Kidney (tissue), 13 donors: ENCODE measurements at regions not wholly inside any gene's neighbourhood (a gene's known extent, or its start where the extent isn't known, plus 50 kb on each side); places are given as distances from the start of the nearest gene placed in this dataset.

ENCODE experiments used
- DNase-seq, 5 donors: peaks; one replicate each; pipeline ENCODE4 v3.0.0-alpha.2; 2013 to 2020
- FAIRE-seq: peaks from 2 replicates; lab custom pipeline; 2012; peaks lifted over from hg19 to GRCh38; lab: Jason Lieb, UNC
- H3K27ac ChIP-seq, 2 donors: one replicate each; pipeline ENCODE4 v1.7.0; 2013; ENCODE audit warnings: low read depth in 2 of 2, low read length in 2 of 2, inconsistent platforms in 1 of 2
- H3K27me3 ChIP-seq: one replicate; pipeline ENCODE4 v1.7.1; 2013; ENCODE audit warnings: low read length, inconsistent platforms; ENCODE audit not compliant: control insufficient read depth, insufficient read depth
- H3K36me3 ChIP-seq, 3 donors: one replicate each; pipeline versions ENCODE4 v1.7.0 to v1.7.1; 2013; ENCODE audit warnings: low read length in 3 of 3, control low read depth in 1 of 3, inconsistent platforms in 1 of 3; ENCODE audit not compliant: insufficient read depth in 3 of 3, control insufficient read depth in 2 of 3
- H3K4me1 ChIP-seq, 3 donors: one replicate each; pipeline versions ENCODE4 v1.7.0 to v1.7.1; 2013; ENCODE audit warnings: low read length in 3 of 3, inconsistent platforms in 1 of 3, low read depth in 1 of 3; ENCODE audit not compliant: control insufficient read depth in 2 of 3, insufficient read depth in 2 of 3
- H3K4me3 ChIP-seq, 3 donors: one replicate each; pipeline versions ENCODE4 v1.7.0 to v1.8.1; 2013; ENCODE audit warnings: low read length in 3 of 3, control low read depth in 1 of 3, inconsistent platforms in 1 of 3
- H3K9ac ChIP-seq, 3 donors: one replicate each; pipeline versions ENCODE4 v1.7.0 to v1.7.1; 2013; ENCODE audit warnings: low read length in 3 of 3, control low read depth in 1 of 3, inconsistent platforms in 1 of 3
- H3K9me3 ChIP-seq, 3 donors: one replicate each; pipeline versions ENCODE4 v1.7.0 to v1.7.1; 2013; ENCODE audit warnings: low read length in 3 of 3, control low read depth in 1 of 3, inconsistent platforms in 1 of 3; ENCODE audit not compliant: control insufficient read depth in 2 of 3, insufficient read depth in 1 of 3
- CTCF ChIP-seq: IDR thresholded peaks from 3 replicates; pipeline ENCODE4 v1.5.1; 2012; ENCODE audit warnings: mild to moderate bottlenecking, moderate library complexity, borderline replicate concordance; ENCODE audit not compliant: insufficient read depth; ENCODE audit errors: extremely low read depth
- intact Hi-C: fragments of 100-400 bp; cut with DNase I; formaldehyde crosslinking; loops from one replicate; pipeline ENCODE4 v1.11.1; 2022
- donor health status: control.
- donor health status: control.
- donor health status: control.
- donor health status: control.
- donor health status: control.
- donor health status: DM: yes; HTN: yes; CAD: no.
- donor health status: Normal renal cell carcinoma (clear cell type).

DNA sequence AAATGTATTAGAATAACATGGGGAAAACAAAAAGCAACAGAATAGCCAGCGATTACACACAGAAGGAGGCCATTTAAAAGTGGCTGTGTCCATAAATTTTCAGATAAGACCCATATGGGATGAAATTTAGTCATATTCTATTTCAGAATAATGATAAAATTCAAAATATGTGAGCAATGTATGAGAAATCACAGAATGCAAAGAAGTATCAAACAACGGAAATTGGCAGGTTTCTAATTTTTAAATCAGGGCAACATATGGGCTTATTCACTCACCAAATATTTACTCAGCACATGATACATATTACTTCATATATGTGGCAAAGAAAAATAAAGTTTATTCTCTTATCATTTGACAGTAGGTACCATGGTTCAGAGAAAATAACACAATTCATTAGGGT, 208.5 kb downstream of the GRB14 start:
- no peaks in the 10 kb centered on the region for H3K4me1 ChIP-seq
- no peaks in the 10 kb centered on the region for H3K9me3 ChIP-seq
- DNase-seq (no peak), FAIRE-seq (no peak)
- H3K27ac ChIP-seq = no peak overlapping the region
- H3K4me3 ChIP-seq = no peak overlapping the region
- H3K9ac ChIP-seq = no peak overlapping the region
- H3K36me3 ChIP-seq = no peaks in the 10 kb centered on the region
- TF ChIP-seq CTCF = no peak
- no peaks in the 10 kb centered on the region for H3K27me3 ChIP-seq
- intact Hi-C loops = no loop called here

DNA sequence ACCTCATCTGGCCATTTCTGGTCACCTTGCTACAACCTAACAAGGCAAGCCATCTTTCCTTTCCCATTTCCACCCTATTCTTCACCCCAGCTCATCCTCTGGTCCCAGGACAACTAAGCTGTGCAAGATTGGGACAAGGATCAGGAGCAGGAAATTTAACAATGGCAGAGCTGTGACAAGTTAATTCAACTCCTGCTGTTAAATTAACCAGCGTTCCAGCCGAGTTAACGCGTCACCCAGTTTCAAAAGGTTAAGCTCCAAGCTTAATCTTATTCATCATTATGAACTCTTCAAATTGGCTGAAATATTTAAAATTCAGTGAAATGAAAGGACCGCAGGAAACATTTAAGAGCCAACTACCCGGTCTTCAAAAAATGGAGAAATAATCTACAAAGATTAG, 231.9 kb downstream of the GRB14 start:
- intact Hi-C loops = no loop called here
- no peak overlapping the region for H3K9ac ChIP-seq

GRCh38 chr2:164388511-164388910, 232.8 kb downstream of the GRB14 start:
- no peak overlapping the region for H3K27ac ChIP-seq
- DNase-seq (peak in 2 of 5 donors; percentile 24 to 42), FAIRE-seq (no peak)
- no peaks in the 10 kb centered on the region for H3K36me3 ChIP-seq
- H3K4me3 ChIP-seq = no peak overlapping the region
- intact Hi-C loops = no loop called here
- no peaks in the 10 kb centered on the region for H3K4me1 ChIP-seq
- H3K9me3 ChIP-seq = no peaks in the 10 kb centered on the region
- H3K9ac ChIP-seq = no peak overlapping the region
- no peak for TF ChIP-seq CTCF
- H3K27me3 ChIP-seq = no peaks in the 10 kb centered on the region

More for the DNA sequence above, 231.9 kb downstream of the GRB14 start:
- TF ChIP-seq CTCF = no peak
- no peak overlapping the region for H3K4me3 ChIP-seq
- H3K36me3 ChIP-seq = no peaks in the 10 kb centered on the region
- no peaks in the 10 kb centered on the region for H3K9me3 ChIP-seq
- H3K27ac ChIP-seq = no peak overlapping the region
- DNase-seq (no peak), FAIRE-seq (no peak)
- no peaks in the 10 kb centered on the region for H3K27me3 ChIP-seq
- H3K4me1 ChIP-seq = no peaks in the 10 kb centered on the region

DNA sequence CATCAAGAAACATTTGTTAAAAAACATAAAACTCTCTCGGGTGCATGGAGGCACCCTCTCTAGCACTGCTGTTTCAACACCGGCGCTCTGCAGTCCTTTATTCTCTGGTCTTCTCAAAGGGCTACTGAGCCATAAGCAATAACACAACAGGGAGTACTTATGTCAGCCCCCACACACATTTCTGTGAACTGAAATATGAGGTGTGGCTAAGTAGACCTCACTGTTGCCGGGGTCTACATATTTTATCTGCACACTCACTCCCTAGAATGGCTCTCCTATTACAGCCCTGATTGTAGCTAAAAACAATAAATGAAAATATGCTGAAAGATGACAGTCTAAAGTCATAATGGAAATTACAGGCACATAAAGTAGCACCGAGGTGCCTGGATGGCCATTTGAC, 235.1 kb downstream of the GRB14 start:
- TF ChIP-seq CTCF = no peak
- Histone ChIP-seq H3K4me3 (no peak overlapping the region), H3K27me3 (no peaks in the 10 kb centered on the region), H3K36me3 (no peaks in the 10 kb centered on the region), H3K27ac (no peak overlapping the region), H3K9me3 (no peaks in the 10 kb centered on the region), H3K9ac (no peak overlapping the region), H3K4me1 (no peaks in the 10 kb centered on the region)
- DNase-seq = no peak
- FAIRE-seq = no peak
- intact Hi-C loops = no loop called here
